HG02763 (cell line): ENCODE measurements at regions not wholly inside any gene's neighbourhood (a gene's known extent, or its start where the extent isn't known, plus 50 kb on each side); places are given as distances from the start of the nearest gene placed in this dataset.

Source experiments
- ATAC-seq: cut with Tn5 transposase; IDR thresholded peaks from one replicate; pipeline ENCODE4 v1.9.1; 2021; ENCODE audit warnings: mild to moderate bottlenecking, moderate library complexity; ENCODE audit not compliant: unreplicated experiment

- no peak for ATAC-seq
Observed at GRCh38 chr20:11267762-11268335, 594.0 kb upstream of the JAG1 start.

- ATAC-seq: no peak
Observed at GRCh38 chr20:11270566-11270965, 596.8 kb upstream of the JAG1 start.

GRCh38 chr20:11271319-11271718 lies 597.5 kb upstream of the JAG1 start:
- no peak for ATAC-seq

- no peak for ATAC-seq
Observed at GRCh38 chr20:11271920-11272594, 598.3 kb upstream of the JAG1 start.

GRCh38 chr20:11274141-11274594 lies 600.4 kb upstream of the JAG1 start:
- ATAC-seq: no peak

DNA sequence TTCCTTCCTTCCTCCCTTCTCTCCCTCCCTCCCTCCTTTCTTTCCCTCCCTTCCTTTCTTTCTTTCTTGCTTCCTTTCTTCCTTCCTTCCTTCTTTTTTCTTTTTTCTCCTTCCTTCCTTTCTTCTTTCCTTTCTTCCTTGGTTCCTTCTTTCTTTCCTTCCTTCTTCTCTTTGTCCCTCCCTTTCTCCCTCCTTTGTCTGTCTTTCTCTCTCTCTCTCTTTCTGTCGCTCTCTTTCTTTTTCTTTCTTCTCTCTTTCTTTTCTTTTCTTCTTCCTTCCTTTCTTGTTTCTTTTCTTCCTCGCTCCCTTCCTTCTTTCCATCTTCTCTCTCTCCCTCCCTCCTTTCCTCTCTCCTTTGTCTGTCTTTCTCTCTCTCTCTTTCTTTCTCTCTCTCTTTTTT lies 601.9 kb upstream of the JAG1 start:
- ATAC-seq: no peak

DNA sequence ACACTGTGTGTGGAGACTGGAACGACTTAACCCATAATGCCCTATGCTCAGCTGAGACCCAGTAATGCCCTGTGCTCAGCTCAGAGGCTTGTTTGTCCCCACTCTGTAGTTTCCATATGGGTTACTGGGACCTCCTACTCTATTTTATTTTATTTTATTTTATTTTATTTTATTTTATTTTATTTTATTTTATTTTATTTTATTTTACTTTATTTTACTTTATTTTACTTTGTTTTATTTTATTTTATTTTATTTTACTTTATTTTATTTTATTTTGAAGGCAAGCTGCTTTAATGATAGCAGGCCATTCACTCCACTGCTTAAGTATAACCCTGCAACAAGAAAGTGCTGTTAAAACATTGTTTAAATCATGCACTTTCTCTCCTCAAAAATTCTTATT lies 603.4 kb upstream of the JAG1 start:
- ATAC-seq: no peak

- no peak for ATAC-seq
Observed at GRCh38 chr20:11277858-11278257, 604.1 kb upstream of the JAG1 start.

DNA sequence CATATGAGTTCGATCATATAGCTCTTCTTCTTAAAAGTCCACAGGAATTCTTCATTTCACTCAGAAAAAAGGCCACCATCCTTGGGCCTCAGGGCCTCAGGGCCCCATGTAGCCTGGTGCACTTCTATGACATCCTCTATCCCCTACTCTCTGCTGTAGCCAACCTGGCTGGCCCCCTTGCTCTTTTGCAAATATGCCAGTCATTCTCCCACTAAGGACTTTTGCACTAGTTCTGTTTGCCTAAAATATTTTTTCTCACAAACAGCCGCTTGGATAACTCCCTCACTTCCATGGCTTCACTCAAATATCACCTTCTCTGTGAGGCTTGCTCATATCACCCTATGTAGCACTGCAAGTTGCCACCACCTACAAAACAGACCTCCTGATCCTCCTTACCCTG lies 604.7 kb upstream of the JAG1 start:
- no peak for ATAC-seq

DNA sequence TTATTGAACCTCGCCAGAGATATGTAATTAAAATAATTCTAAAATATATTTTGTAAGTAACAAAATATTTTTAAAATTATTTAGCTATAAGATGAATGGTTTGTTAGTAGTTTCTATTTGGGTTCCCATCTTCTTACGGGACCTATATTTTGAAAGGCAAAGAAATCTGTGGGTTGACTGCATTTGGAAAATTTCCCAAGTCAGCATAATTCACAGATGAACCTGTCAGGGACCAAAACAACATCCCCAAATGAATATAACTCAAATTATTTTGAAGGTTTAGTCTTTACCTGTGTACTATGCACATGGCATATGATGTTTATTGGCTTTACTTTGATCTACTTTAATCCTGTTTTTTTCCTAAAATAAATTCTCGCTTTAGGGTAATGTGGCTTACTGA lies 607.4 kb upstream of the JAG1 start:
- ATAC-seq: no peak

GRCh38 chr20:11281768-11282167 lies 608.0 kb upstream of the JAG1 start:
- ATAC-seq: no peak

DNA sequence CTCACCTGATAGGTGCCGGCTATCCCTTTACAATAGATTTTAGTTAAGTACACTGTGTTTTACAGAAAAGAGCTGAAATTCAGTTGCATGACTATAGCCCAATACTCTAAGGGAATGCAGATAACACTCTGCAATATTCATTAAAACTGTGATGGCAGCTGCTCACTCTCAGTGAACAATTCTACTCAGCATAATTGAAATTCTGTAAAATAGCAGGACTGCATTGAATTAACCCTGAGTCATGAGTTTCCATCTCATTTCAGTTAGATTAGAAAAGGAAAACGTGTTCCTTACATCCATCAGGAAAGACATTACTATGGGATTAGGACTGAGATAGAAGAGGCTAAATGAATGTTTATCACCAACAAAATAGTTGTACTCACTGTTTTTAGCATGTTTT lies 613.3 kb upstream of the JAG1 start:
- ATAC-seq: no peak

GRCh38 chr20:11296221-11296620 lies 621.5 kb upstream of the BTBD3 start:
- no peak for ATAC-seq

DNA sequence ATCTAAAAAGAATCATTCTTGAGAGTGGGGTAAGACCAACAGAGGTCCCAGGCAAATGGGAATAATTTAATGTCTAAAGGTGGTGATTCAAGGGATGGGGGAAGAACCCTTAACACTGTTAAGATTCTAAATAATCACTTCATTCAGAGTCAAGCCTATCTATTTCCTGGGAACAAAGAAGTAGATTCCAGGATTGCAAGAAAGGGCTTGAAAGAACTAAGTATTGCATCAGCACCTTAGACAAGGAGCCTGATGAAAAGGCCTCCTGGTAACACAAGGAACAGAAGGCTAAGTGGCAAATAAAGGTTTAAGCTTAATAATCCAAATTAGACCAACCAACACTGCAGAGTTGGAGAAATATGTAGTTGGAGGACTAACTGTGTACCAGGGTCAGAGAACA lies 620.7 kb upstream of the BTBD3 start:
- no peak for ATAC-seq

- ATAC-seq: no peak
Observed at GRCh38 chr20:11301699-11302098, 616.0 kb upstream of the BTBD3 start.

GRCh38 chr20:11302436-11302835 lies 615.3 kb upstream of the BTBD3 start:
- ATAC-seq: no peak

GRCh38 chr20:11304795-11305194 lies 612.9 kb upstream of the BTBD3 start:
- no peak for ATAC-seq

GRCh38 chr20:11305406-11305805 lies 612.3 kb upstream of the BTBD3 start:
- no peak for ATAC-seq

- no peak for ATAC-seq
Observed at GRCh38 chr20:11311659-11312224, 606.0 kb upstream of the BTBD3 start.

GRCh38 chr20:11315525-11315924 lies 602.2 kb upstream of the BTBD3 start:
- ATAC-seq: no peak

DNA sequence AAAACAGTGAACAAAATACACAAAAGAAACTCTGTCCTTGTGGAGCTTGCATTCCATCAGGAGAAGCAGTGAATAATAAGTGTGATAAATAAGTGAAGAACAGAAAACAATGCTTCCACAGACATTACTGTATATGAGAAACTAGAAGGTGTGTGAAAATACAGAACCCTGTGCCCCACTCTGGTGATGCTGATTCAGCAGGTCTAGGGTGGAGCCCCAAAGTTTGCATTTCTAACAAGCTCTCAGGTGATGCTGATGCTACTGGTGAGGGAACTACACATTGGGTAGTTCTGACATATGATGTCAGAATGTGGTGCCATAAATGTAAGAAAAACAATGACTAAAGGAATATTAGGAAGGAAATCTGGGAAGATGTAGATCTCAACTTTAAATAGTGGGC lies 601.4 kb upstream of the BTBD3 start:
- ATAC-seq: no peak

- ATAC-seq: no peak
Observed at GRCh38 chr20:11320033-11320432, 597.7 kb upstream of the BTBD3 start.

DNA sequence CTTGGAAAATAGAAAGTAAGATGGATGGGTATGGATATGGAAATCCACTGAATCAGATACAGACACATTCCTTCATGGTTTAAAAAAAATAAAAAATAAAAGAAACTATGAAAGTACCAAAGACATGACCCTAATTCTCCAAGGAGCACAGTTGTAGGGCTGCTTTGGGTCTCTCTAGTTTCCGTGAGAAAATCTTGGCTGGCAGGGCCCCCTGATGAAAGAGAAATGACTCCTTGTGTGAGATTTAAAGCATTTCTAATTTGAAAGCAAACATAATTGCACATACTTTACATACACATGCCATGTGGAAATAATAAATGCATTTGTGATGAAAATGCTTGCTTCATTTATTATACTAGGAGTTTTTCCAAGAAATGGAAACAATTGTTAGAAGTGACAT lies 593.9 kb upstream of the BTBD3 start:
- no peak for ATAC-seq
